ENCODE measurements at regions not wholly inside any gene's neighbourhood (a gene's known extent, or its start where the extent isn't known, plus 50 kb on each side); places are given as distances from the start of the nearest gene placed in this dataset.
"Not testable (repeated sequence)": the region's sequence is repeated elsewhere in the genome, so short reads cannot be mapped to it uniquely, and the experiment has no call there.

DNA sequence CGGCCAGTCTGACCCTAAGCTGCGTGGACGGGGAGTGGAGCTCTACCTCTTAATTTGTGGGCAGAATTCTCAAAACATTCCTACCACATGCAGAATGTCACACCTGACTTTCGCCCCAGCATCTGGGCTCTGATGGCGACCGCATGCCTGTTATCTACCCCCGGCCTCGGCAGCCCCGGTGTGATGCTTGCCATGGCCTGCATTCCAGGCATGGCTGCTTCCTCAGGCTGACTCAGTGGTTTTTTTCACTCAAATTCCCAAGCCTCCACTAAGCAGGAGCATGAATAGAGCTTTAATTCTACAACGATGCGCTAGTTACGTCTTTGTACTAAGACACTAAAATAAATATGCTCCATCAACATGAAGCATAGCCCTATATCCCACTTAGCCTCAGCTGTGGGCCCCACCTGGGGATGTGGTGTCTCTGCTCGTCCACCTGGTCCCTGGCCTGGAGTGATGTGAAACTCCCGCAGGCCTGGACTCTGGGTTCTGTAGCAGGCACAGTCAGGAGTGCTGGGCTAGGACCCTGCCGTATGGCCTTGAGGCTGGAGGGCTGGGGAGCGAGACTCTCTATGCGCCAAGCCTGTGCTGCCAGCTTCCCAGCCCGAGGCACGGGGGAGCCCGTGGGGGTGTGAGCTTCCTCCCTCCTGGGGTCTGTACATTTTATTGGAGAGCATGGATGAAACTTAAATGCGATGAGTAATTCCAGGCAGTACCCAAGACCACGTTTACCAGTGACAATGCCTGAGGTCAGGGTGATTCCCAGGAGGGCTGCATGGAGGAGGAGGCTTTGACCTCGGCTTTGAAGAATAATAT lies 153.2 kb downstream of the CTTN start:
- no peak for DNase-seq

DNA sequence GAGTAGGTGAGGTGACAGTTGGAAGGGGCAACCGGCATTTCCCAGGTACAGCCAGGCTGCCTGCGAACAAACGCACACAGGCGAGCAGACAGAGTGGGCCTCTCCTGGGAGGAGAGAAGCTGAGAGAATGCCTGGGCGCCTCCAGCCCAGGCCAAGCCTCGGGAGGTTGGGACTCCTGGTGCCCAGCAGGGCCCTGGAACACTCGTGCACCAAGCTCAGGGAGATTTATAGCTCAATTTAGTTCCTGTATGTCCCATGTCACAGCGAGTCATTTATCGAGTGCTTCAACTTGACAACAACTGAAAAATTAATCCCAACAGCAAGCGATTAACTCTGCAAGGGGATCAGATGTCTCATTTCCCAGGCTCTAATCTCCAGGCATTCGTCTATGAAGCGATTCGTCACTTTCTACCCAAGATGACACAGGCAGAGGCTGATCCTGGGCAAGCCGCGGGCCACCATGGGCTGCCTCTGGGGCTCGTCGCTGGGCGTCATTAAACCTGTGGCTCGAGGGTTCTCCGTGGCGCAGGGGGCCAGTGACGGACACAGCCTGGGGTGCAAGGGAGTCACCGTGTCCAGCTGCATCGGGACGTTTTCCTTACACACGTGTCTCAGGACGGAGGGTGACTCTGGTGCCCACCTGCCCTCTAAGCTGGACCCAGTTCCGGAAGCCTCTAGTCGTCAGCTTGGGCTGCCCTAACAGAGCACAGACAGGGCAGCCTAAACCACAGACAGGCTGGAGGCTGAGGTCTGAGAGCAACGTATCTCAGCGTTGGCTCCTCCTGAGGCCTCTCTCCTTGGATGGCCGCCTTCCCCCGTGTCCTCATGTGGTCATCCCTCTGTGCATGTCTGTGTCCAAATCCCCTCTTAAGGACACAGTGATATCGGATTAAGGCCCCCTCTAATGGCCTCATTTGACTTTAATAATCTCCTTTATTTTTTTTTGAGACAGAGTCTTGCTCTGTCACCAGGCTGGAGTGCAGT lies 154.1 kb downstream of the CTTN start:
- no peak for DNase-seq

DNA sequence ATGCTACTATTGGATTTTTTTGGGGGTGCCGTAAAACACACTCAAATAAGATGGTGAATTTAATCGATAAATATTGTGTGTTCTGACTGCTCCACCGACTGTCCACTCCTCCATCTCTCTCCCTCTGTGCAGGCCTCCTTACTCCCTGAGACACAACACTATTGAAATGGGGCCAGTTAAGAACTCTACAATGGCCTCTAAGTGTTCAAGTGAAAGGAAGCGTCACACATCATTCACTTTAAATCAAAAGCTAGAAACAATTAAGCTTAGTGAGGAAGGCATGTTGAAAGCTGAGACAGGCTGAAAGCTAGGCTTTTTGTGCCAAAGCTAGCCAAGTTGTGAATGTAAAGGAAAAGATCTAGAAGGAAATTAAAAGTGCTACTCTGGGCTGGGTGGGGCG lies 156.7 kb downstream of the CTTN start:
- DNase-seq, result no peak

DNA sequence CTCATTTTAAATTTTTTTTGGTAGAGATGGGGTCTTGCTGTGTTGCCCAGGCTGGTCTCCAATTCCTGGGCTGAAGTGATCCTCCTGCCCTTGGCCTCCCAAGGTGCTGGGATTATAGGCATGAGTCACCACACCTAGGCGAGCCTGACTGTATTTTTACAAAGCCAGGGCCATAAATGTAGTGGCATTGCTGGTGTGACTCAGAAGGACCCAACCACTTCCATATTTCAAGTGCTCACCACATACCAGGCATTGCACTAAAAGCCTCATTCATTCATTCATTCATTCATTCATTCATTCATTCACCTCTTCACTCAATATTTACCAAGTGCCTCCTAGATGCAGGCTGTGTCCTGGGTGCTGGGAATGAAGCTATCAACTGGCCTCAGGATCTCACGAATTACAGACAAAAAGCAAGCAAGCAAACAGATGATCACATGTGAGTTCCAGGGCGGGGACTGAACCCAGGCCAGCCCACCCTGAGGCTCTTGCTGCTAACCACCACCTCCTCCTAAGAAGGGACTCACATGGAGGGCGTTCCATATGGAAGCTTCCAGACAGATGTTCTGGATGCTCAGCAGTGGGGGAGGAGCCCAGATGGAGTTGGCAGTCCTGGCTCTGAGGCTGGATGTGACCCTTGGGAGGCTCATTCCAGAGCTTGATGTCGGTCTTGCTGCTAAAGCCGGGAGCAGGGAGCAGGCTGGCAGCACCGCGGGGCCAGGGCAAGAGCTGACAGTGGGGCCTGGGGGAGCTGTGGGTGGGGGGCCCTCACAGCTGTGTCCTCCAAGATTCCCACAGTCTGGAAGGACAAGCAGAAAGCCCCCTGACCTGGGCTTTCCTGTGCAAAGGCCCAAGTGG lies 158.8 kb downstream of the CTTN start:
- no peak for DNase-seq

DNA sequence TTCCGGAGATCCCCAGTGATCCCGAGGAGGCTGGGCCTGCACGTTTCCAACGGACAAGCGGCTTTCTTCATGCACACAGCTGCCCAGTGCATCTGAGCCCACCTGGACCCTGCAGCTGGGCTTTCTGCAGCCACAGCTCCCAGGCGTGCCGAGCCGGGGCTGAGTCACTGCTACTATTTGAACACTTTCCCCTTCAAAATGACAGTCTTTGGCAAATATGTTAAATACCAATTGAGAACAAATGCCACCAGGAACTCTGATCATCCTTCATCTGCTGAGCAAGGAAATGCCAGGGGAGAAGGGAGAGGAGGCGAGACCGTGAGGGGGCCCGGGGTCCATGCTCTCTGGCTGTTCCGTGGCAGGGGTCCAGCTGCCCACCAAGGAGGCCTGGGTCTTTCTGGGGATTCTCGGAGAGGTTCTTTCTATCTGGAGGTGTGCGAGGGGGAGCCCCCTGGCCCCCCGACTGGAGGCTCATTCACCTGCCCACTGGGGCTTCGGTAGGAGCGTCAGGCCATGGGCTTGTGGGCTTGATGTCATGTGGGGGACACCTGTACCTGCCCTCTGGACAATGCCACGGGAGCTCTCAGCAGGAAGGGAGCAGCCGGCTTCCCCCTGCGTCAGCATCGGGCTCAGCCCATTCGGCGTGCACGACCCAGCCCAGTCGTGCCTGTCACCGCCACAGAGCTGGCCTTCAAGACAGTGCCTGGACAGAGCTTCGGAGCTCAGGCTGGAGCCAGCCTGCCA lies 159.6 kb downstream of the CTTN start:
- DNase-seq, result no peak

DNA sequence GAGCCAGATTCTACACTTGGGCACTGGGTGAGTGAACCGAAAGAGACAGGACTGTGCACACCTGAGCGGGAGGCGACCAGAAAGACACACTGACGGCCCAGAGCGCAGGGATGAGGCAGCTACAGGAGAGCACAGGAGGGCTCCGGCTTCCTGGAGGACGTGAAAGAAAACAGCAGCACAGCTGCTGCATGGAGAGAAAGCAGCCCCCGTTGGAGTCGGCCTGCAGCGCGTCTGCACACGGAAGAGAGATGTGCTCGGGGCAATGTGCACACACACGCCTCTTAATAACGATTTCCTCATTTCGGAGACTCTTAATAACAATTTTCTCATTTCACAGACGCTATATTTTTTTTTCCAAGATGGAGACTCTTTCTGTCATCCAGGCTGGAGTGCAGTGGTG lies 160.4 kb downstream of the CTTN start:
- no peak for DNase-seq

DNA sequence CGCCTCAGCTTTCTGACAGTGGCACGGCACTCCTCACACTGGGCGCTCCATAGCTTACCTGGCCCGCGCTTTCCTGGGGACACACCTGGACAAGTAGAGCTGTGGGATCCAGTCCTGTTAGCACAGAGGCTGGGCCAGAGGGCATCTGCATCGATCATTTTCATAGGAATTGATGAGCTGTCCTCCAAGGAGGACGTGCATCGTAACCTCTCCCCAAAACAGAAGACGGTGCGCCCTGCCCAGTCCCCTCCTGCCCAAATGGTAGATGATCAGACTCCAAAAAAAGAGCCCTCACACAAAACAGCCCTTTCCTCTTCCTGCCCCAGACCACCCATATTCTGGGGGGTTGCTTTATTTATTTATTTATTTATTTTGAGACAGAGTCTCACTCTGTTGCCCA lies 161.2 kb downstream of the CTTN start:
- DNase-seq, result no peak

DNA sequence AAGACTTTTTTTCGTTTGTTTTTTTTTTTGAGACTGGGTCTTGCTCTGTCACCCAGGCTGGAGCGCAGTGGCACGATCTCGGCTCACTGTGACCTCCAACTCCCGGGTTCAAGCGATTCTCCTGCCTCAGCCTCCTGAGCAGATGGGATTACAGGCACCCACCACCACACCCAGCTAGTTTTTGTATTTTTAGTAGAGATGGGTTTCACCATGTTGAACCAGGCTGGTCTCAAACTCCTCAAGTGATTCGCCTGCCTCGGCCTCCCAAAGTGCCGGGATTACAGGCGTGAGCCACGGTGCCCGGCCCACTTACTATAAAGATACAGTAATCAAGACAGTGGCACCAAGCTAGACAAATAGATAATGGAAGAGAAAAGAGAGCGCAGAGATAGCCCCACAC lies 162.3 kb downstream of the CTTN start:
- not testable (repeated sequence) for DNase-seq

DNA sequence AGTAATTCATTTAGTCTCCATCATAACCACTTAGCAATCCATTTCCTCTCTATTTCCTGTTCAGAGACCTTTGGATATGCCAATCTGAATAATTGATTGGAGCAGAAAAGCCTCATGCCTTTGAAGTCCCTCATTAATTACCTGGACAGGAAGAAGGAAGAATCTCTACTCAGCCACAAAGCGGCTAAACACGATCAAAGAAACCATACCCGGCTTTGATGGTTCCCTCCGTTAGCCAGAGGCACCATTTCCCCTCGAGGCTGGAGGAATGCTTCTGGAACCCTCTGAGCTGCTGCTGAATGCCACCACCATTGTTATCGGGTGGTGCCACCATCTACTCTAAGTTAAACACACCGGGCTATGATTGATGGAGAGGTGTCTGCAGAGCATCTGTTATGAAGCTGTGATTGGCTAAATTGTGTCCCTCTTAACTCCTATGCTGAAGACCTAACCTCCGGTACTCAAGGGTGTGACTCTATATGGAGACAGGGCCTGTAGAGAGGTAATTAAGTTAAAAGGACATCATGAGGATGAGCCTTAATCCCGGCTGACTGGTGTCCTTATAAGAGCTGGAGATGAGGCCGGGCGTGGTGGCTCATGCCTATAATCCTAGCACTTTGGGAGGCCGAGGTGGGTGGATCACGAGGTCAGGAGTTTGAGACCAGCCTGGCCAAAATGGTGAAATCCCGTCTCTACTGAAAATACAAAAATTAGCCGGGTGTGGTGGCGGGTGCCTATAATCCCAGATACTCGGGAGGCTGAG lies 168.6 kb downstream of the CTTN start:
- DNase-seq, result no peak

DNA sequence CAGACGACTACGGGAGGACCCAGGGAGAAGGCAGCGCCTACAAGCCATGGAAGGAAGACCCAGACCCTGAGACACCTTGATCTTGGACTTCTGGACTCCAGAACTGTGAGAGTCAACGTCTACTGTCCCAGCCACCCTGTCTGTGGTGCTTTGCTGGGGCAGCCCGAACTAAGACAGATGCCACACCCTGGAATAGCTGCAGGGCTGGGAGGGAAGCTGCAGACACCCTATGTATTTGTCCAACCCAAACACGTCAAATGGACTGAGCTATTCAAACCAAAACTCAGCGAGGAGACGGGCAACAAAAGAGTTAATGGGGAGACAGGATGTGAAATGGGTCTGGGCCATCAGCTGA lies 169.3 kb downstream of the CTTN start:
- DNase-seq, result no peak

DNA sequence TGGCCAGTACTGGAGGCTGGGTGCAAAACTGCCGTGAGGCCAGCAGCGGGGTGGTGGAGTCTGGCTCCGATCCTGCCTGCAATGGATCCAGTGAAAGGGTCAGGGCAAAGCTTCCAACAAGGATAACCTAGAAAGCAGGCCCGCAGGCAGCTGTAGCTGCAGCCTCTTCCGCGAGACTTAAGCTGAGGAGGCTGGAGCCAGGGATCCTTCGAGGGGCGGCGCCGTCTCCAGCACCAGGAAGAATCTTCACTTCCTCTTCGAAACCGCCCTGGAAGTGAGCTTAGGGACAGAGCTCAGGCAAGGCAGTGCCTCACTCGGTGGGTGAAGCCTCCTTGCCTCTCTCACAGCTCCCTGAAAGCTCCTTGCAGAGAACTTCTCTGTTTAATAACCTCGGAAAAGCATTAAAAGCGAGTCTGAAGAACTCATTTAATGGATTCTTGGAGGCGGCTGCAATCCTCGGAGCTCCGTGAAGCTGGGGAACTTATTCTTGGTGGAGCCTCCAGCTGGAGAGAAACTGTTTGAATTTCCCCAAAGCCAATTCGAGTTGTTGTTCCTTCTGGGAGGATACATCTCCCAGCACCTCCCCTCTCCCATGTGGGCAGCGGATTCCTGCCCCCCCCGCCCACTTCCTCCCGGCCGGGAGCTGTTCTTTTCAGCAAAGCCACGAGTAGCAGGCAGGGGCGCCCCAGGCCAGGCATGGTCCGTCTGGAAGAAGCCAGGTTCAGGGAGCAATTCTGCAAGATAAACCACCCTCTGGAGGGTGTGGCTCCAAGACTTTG lies 169.9 kb downstream of the CTTN start:
- no peak for DNase-seq

DNA sequence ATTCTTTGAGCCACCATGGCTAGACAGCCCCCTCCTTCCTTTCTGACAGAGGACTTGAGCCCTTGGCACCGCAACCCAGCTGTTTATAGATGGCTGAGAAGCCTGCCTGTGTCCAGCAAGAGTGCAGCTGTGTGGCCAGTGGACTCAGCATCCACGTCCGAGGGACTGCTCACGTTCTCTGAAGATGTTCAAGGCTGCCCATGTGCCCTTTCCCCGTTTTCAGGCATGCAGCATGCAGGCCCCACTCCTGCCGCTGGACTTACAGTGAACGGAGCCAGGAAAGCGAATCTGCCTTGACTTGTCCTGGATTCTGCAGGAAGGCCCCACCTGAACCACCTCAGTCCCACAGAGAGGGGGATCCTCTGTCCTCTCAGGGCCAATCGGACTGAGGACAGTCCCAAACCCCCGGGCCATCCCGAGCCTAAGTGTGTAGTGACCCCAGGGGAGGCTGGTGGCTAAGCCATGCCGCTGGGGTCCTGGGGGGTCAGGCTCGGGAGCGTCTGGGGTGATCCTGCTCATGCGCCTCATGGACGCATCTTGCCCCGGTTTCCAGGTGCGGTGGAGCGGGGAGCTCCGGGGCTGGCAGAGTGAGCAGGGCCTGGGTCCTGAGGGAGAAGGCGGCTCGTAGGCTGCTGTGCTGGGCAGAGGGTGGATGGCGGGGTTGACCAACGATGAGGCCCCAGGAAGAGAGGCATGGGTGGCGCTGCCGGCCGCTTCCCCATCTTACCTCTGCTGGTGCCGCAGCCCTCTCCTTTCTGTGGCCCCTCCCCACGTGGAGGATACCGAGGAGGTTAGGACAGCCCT lies 170.7 kb downstream of the CTTN start:
- no peak for DNase-seq

DNA sequence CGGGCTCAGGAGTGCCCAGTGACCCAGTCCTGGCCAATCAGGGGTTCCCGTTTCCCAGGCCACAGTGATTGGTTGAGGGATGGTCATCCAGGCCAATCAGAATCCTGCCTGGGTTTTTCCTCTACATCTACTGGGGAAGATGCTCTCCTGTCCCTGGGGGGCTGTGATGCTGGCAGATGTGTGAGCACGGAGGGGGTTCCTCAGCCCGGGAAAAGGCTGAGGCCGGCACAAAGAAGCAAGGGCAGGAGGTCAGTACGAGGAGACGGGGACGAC lies 171.2 kb downstream of the CTTN start:
- DNase-seq, result no peak

DNA sequence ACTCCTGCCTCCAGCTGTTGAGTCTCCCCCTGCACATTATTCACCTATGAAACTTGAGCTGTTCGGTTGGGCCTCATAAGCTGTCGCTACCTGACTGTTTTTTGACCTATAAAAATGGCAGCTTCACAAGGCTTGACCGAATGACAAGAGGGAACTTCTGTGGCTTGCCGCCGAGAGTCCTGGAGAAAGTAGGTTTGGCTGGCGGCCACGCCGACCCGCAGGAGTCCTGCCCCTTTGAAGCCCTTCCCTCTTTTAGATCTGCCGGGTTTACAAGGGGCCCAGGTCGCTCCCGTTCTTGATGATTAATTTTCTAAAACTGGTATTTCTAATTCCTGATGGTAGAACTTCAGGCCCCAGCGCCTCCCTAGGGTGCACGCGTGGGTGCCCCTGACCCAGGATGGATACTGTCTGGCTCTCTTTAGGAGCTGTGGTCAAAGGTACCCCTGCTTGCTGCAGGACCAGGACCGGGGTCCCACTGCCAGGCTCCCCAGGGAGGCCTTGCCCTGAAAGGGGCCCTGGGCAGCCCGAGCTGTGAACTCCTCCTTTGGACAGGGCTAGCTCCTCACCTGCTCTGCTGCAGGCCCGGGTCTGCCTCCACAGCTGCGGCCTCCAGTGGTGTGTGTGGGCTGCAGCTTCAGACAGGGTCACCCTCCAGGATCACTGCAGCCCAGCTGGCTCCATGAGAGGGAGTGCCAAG lies 171.8 kb downstream of the CTTN start:
- no peak for DNase-seq

DNA sequence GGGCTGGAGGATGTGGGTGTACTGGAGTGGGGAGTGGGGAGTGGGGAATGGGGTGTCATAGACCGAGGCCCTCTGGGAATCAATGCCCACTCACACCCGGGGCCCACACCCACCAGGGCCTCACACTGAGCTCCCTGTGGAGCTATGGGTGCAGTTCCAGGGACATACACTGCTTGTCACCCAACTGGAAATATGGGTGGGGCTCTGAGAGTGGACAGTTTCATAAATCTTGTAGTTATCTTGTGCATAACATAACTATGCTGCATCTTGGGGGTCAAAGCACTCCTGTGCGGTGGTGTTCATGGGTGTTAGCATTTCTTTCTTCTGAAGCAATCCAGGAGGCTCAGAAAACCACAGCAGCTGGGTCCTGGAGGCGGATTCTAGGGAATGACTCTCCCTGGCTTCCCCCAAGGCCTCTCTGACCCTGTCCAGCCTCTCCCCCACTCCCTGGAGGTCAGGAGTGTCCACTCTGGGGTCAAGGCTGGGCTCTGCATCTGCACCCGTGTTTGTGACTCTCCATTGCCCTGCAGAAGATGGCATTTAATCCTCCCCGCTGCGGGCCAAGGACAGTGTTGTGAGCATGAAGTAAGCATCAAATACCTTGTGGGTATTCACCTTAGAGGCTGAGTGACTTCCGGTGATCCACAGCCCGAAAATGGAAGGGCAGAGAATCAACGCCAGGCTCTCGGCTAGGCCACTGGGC lies 172.5 kb downstream of the CTTN start:
- DNase-seq, result no peak

DNA sequence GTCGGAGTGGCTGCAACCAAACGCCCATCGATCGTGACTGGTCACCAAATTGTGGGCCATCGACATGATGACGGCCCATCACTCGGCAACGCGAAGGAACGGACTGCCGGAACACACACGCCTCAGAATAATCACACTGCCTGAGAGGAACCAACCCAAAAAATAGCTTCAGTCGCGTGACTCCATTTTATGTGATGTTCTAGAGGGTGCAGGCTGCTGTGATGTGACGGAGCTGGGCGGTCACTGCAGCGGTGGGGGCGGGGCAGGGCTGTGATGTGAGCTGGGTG lies 174.6 kb downstream of the CTTN start:
- DNase-seq, result no peak

DNA sequence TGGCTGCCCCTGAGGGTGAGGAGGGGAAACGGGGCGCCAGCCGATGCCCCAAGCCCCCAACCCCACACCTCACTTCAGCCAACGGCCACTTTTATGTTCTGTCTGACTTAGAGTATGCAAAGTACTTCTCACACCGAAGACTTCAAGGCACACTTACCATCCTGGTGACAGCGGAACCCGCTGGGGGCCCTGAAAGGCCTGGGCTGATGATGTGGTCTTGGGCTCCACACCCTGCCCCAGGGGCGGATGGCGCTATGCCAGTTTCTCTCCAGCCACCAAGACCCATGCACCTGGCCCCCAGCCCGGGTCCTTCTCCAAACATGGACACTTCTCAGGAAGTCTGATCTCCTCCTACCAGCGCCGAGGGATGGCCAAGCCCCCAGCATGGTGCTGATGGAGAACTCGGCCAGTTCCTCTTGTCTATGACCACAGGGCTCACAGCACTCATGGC lies 175.4 kb downstream of the CTTN start:
- no peak for DNase-seq

DNA sequence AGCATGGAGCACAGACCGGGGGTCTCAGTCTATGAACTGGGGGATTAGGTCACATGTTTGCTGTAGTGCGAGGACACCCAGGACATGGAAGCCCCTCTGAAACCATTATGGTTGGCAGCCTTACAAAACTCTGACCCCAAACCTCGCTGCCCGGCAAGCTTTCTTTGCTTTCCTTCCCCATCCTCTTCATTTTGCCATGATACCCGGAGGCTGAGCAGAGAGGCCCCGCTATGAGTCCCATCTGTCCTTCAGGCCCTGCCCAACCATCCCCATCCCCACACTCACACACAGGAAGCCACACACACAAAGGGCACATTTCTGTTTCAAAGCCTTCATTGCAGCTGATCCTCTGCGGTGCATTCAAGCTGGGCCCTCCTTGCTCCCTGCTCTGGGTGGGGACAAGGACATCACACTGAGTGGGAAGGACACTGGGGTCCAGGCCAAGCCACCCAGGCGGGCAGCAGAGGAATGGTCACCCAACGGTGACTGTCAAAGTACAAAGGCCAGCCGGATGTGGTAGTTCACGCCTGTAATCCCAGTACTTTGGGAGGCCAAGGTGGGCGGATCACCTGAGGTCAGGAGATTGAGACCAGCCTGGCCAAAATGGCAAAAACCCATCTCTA lies 176.5 kb downstream of the CTTN start:
- no peak for DNase-seq
